PC-9 (cell line): ENCODE measurements at regions not wholly inside any gene's neighbourhood (a gene's known extent, or its start where the extent isn't known, plus 50 kb on each side); places are given as distances from the start of the nearest gene placed in this dataset.

Source experiments
- BruUV-seq: library from RNA; stranded (reverse); fragments of 400-500 nt; replicated peaks from 2 replicates; lab custom pipeline; 2021; lab: Mats Ljungman, UMichigan
- CTCF ChIA-PET: fragments of 300-600 bp; sonication (Branson Sonifier 250); formaldehyde crosslinking; loops from one replicate; lab custom pipeline; 2022; ENCODE audit warnings: antibody characterized with exemption; lab: Charles Lee
- POLR2A ChIA-PET: fragments of 300-600 bp; sonication (Branson Sonifier 250); formaldehyde crosslinking; loops from one replicate; lab custom pipeline; 2022; ENCODE audit warnings: antibody characterized with exemption; ENCODE audit not compliant: unreplicated experiment; lab: Charles Lee
- DNase-seq, 2 experiments: peaks; one replicate each; pipeline versions ENCODE4 v3.0.0 to v3.0.0-alpha.2; 2015 to 2022; ENCODE audit warnings: mixed read lengths in 1 of 2
- H2AFZ ChIP-seq: fragments of 200-600 bp; sonication (generic); 2 replicates; pipeline ENCODE4 v1.8.1; 2017; ENCODE audit warnings: antibody characterized with exemption
- H3F3A ChIP-seq: fragments of 200-600 bp; sonication (generic); 2 replicates; pipeline ENCODE4 v1.8.1; 2017; ENCODE audit warnings: antibody characterized with exemption, mild to moderate bottlenecking, low read depth; ENCODE audit not compliant: insufficient read depth
- H3K27ac ChIP-seq: fragments of 200-600 bp; sonication (generic); 2 replicates; pipeline ENCODE4 v1.6.1; 2016; ENCODE audit warnings: mixed run types
- H3K27me3 ChIP-seq: fragments of 200-600 bp; sonication (generic); 2 replicates; pipeline ENCODE4 v1.6.1; 2016; ENCODE audit warnings: low read depth, mixed run types; ENCODE audit not compliant: insufficient read depth
- H3K36me3 ChIP-seq: fragments of 200-600 bp; sonication (generic); 2 replicates; pipeline ENCODE4 v1.6.1; 2016; ENCODE audit warnings: low read depth, mixed run types
- H3K4me1 ChIP-seq: fragments of 200-600 bp; sonication (generic); replicated peaks from 2 replicates; pipeline ENCODE4 v1.6.1; 2016; ENCODE audit warnings: mixed run types; ENCODE audit not compliant: insufficient read depth
- H3K4me2 ChIP-seq: fragments of 200-600 bp; sonication (generic); 2 replicates; pipeline ENCODE4 v1.6.1; 2017; ENCODE audit warnings: mixed run types
- H3K4me3 ChIP-seq: fragments of 200-600 bp; sonication (generic); 2 replicates; pipeline ENCODE4 v1.6.1; 2016; ENCODE audit warnings: mixed run types
- H3K79me2 ChIP-seq: fragments of 200-600 bp; sonication (generic); 2 replicates; pipeline ENCODE4 v1.6.1; 2017; ENCODE audit warnings: low read depth, mixed run types
- H3K9me2 ChIP-seq: fragments of 200-600 bp; sonication (generic); 2 replicates; pipeline ENCODE4 v1.8.1; 2017; ENCODE audit warnings: mild to moderate bottlenecking; ENCODE audit not compliant: insufficient read depth
- H3K9me3 ChIP-seq: fragments of 200-600 bp; sonication (generic); 2 replicates; pipeline ENCODE4 v1.8.1; 2016; ENCODE audit warnings: low read depth; ENCODE audit not compliant: insufficient read depth
- H4K20me1 ChIP-seq: fragments of 200-600 bp; sonication (generic); 2 replicates; pipeline ENCODE4 v1.8.1; 2017; ENCODE audit not compliant: insufficient read depth
- EZH2 ChIP-seq: fragments of 200-600 bp; sonication (generic); IDR thresholded peaks from 2 replicates; pipeline ENCODE4 v1.8.0; 2017; ENCODE audit warnings: antibody characterized with exemption, low read depth
- intact Hi-C: fragments of 100-400 bp; cut with micrococcal nuclease; formaldehyde crosslinking; loops from one replicate; pipeline ENCODE4 v1.10.0; 2022; ENCODE audit not compliant: unreplicated experiment
- TF ChIP-seq, protein P1 (sequence below): fragments of 200-600 bp; sonication (generic); conservative IDR thresholded peaks from 2 replicates; pipeline ENCODE4 v1.6.1; 2017; ENCODE audit warnings: mixed run types, antibody characterized with exemption, mild to moderate bottlenecking, moderate library complexity

- H3K4me3 ChIP-seq = no peak overlapping the region
- ChIA-PET POLR2A (no interaction called here), CTCF (no interaction called here)
- no peak overlapping the region for H3K27ac ChIP-seq
- H3F3A ChIP-seq = no peaks in the 10 kb centered on the region
- H3K4me2 ChIP-seq = no peak overlapping the region
- H3K79me2 ChIP-seq = no peaks in the 10 kb centered on the region
- BruUV-seq = no TSS peak
- H2AFZ ChIP-seq = no peak overlapping the region
- H3K36me3 ChIP-seq = no peaks in the 10 kb centered on the region
- no peaks in the 10 kb centered on the region for H4K20me1 ChIP-seq
- H3K4me1 ChIP-seq = no peaks in the 10 kb centered on the region
- TF ChIP-seq EZH2 = no peak
- TF ChIP-seq, protein P1, sequence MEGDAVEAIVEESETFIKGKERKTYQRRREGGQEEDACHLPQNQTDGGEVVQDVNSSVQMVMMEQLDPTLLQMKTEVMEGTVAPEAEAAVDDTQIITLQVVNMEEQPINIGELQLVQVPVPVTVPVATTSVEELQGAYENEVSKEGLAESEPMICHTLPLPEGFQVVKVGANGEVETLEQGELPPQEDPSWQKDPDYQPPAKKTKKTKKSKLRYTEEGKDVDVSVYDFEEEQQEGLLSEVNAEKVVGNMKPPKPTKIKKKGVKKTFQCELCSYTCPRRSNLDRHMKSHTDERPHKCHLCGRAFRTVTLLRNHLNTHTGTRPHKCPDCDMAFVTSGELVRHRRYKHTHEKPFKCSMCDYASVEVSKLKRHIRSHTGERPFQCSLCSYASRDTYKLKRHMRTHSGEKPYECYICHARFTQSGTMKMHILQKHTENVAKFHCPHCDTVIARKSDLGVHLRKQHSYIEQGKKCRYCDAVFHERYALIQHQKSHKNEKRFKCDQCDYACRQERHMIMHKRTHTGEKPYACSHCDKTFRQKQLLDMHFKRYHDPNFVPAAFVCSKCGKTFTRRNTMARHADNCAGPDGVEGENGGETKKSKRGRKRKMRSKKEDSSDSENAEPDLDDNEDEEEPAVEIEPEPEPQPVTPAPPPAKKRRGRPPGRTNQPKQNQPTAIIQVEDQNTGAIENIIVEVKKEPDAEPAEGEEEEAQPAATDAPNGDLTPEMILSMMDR = no peak
- H3K9me2 ChIP-seq = 0 out of 2 replicates have a peak, but pooled peaks cover 5% of the 10 kb centered on the region
- DNase-seq = no peak
- no peaks in the 10 kb centered on the region for H3K9me3 ChIP-seq
- no peaks in the 10 kb centered on the region for H3K27me3 ChIP-seq
- intact Hi-C loops = no loop called here
These were observed 71.9 kb upstream of the SLCO6A1 start for GRCh38 chr5:102570747-102571146.

DNA sequence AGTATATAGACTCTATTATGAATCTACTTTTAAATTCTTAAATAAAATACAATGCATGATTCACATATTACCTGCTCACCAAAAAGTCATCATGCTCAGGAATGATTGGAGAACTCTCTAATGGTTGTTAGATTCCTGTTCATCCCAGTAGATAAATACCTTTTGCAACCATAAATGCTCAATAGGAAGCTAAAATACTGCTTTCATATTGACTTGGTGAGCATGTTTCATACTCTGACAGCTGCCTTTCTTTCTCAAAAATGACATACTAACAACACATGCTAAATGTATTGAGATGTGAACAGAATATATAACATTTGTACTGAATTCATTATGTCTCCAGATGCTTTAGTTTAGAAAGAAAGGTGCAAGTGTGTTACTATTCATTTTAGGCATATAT, 79.6 kb upstream of the SLCO6A1 start:
- TF ChIP-seq EZH2 = no peak
- TF ChIP-seq, protein P1 = no peak
- H3K4me2 ChIP-seq = no peak overlapping the region
- no peaks in the 10 kb centered on the region for H3K9me3 ChIP-seq
- ChIA-PET CTCF (no interaction called here), POLR2A (no interaction called here)
- no peaks in the 10 kb centered on the region for H3K9me2 ChIP-seq
- H3K27me3 ChIP-seq = no peaks in the 10 kb centered on the region
- H3K27ac ChIP-seq = no peak overlapping the region
- no peaks in the 10 kb centered on the region for H3K36me3 ChIP-seq
- no peaks in the 10 kb centered on the region for H3K79me2 ChIP-seq
- DNase-seq = no peak
- BruUV-seq = no TSS peak
- no peaks in the 10 kb centered on the region for H4K20me1 ChIP-seq
- H2AFZ ChIP-seq = no peak overlapping the region
- intact Hi-C loops = no loop called here
- no peaks in the 10 kb centered on the region for H3F3A ChIP-seq
- no peaks in the 10 kb centered on the region for H3K4me1 ChIP-seq
- no peak overlapping the region for H3K4me3 ChIP-seq

GRCh38 chr5:102579379-102579778, 80.6 kb upstream of the SLCO6A1 start:
- Histone ChIP-seq H3F3A (no peaks in the 10 kb centered on the region), H3K4me1 (no peaks in the 10 kb centered on the region), H3K4me3 (no peak overlapping the region), H3K79me2 (no peaks in the 10 kb centered on the region), H3K36me3 (no peaks in the 10 kb centered on the region), H3K27ac (no peak overlapping the region), H2AFZ (no peak overlapping the region), H3K9me3 (no peaks in the 10 kb centered on the region), H3K27me3 (no peaks in the 10 kb centered on the region), H3K9me2 (no peaks in the 10 kb centered on the region), H4K20me1 (no peaks in the 10 kb centered on the region), H3K4me2 (no peak overlapping the region)
- ChIA-PET CTCF (no interaction called here), POLR2A (no interaction called here)
- no TSS peak for BruUV-seq
- no peak for TF ChIP-seq EZH2
- TF ChIP-seq, protein P1 = no peak
- no peak for DNase-seq
- intact Hi-C loops = no loop called here
